ENCODE measurements at regions not wholly inside any gene's neighbourhood (a gene's known extent, or its start where the extent isn't known, plus 50 kb on each side); places are given as distances from the start of the nearest gene placed in this dataset.

GRCh38 chr20:23141450-23142161 lies 55.5 kb upstream of the CD93 start (continued):
- TF ChIP-seq ZNF462 (CRISPR knock-in tag; IDR thresholded peaks at IDR 0.05) (no peak), ETS1 (IDR thresholded peaks at IDR 0.05) (no peak)

GRCh38 chr20:23140991-23141390 lies 54.9 kb upstream of the CD93 start:
- no peaks in the 10 kb centered on the region for H3K4me1 ChIP-seq (ENCODE audit: insufficient read depth)
- H3K4me3 ChIP-seq = no peak overlapping the region
- no peaks in the 10 kb centered on the region for H3K27me3 ChIP-seq (ENCODE audit: insufficient read depth)
- Mint-ChIP-seq H3K9me3 (no peaks in the 10 kb centered on the region; the same call in 2 of the 3 replicates), H3K4me1 (no peaks in the 10 kb centered on the region), H3K27me3 (ENCODE audit: insufficient read depth, low read depth, poor library complexity) (peaks cover 3% of the 10 kb centered on the region), H3K4me3 (no peak overlapping the region), H3K27ac (no peak overlapping the region), H3K36me3 (ENCODE audit: low read depth) (no peaks in the 10 kb centered on the region)
- H4K20me1 ChIP-seq (replicated peaks; ENCODE audit: insufficient read depth) = no peaks in the 10 kb centered on the region
- H3K27ac ChIP-seq (ENCODE audit: low read depth) = no peak overlapping the region
- no peak overlapping the region for H2AFZ ChIP-seq
- no peaks in the 10 kb centered on the region for H3F3A ChIP-seq (replicated peaks; ENCODE audit: low read depth)
- H3K36me3 ChIP-seq (ENCODE audit: insufficient read depth) = no peaks in the 10 kb centered on the region
- H3K9me2 ChIP-seq (ENCODE audit: insufficient read depth) = no peaks in the 10 kb centered on the region
- no peaks in the 10 kb centered on the region for H3K79me2 ChIP-seq (replicated peaks; ENCODE audit: insufficient read depth)
- no peak overlapping the region for H3K4me2 ChIP-seq
- ATAC-seq (no peak), DNase-seq (ENCODE audit: low spot score) (no peak)
- TF ChIP-seq EZH2phosphoT487 (IDR thresholded peaks at IDR 0.05; ENCODE audit: unreplicated experiment) (no peak), EZH2 (IDR thresholded peaks at IDR 0.05; ENCODE audit: low read depth, unreplicated experiment) (no peak), CREB1 (CRISPR knock-in tag; IDR thresholded peaks at IDR 0.05; ENCODE audit: low read depth) (no peak), ZNF462 (CRISPR knock-in tag; IDR thresholded peaks at IDR 0.05) (no peak), ZNF331 (CRISPR knock-in tag; IDR thresholded peaks at IDR 0.05; ENCODE audit: low read depth) (no peak), POLR2AphosphoS5 (IDR thresholded peaks at IDR 0.05; ENCODE audit: low read depth) (no peak), JUNB (IDR thresholded peaks at IDR 0.05; ENCODE audit: unreplicated experiment) (no peak), ZNF114 (CRISPR knock-in tag; IDR thresholded peaks at IDR 0.05) (no peak)
